ENCODE measurements at regions not wholly inside any gene's neighbourhood (a gene's known extent, or its start where the extent isn't known, plus 50 kb on each side); places are given as distances from the start of the nearest gene placed in this dataset.
"Not testable (repeated sequence)": the region's sequence is repeated elsewhere in the genome, so short reads cannot be mapped to it uniquely, and the experiment has no call there.

DNA sequence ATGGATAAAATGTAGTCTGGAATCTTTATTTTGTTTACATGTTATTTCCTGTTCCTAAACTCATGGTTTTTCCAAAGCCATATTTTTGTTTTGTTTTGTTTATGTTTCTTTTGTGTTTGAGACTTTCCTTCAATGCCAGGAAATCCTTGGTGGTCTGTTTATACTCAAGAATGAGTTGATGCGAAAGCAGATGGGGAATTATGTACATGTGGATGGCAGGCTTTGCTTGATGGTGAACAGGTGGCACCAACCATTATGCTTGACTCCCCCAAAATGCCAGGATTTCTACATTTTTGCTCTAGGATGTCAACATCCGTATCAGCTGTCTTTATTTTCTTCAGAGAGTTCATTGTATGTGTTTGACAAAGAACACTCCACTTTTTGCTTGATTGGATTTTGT is 448.5 kb downstream of the PRDM2 start:
- H3K36me3 Mint-ChIP-seq (ENCODE audit: insufficient read depth): no peaks in the 10 kb centered on the region
- H3K27me3 Mint-ChIP-seq (ENCODE audit: low read depth): peaks cover 9% of the 10 kb centered on the region
- no peaks in the 10 kb centered on the region for H3K4me1 Mint-ChIP-seq (ENCODE audit: low read depth)
- no peak for DNase-seq
- no peak for ATAC-seq
- no peaks in the 10 kb centered on the region for H3K9me3 Mint-ChIP-seq
- no peak overlapping the region for H3K4me3 Mint-ChIP-seq

DNA sequence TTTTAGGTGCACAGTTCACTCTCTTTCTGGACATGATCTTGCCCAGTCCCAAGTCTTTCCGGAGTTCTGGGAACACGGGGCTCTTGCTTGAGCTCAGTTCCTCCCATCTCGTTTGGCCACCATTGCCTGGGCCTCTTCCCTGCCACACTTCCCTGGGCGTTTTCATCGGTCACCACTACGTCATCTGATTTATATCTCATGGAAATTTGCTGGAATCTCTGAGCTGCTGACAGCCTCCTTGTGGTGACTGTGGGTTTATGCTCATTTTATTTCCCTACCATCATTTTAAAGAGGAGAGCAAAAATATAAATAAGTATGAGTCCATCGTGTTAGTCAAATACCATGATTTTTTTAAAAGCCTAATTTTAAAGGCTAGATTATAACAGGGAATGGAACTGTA is 449.1 kb upstream of the KAZN start:
- Mint-ChIP-seq H3K36me3 (ENCODE audit: insufficient read depth) (no peaks in the 10 kb centered on the region), H3K27me3 (ENCODE audit: low read depth) (peaks cover 4% of the 10 kb centered on the region), H3K4me3 (no peak overlapping the region), H3K4me1 (ENCODE audit: low read depth) (no peaks in the 10 kb centered on the region), H3K9me3 (no peaks in the 10 kb centered on the region)
- no peak for ATAC-seq
- DNase-seq: no peak

GRCh38 chr1:14156543-14156942 is 441.9 kb upstream of the KAZN start:
- Mint-ChIP-seq H3K9me3 (peaks cover 20% of the 10 kb centered on the region), H3K36me3 (ENCODE audit: insufficient read depth) (no peaks in the 10 kb centered on the region), H3K4me1 (ENCODE audit: low read depth) (no peaks in the 10 kb centered on the region), H3K27me3 (ENCODE audit: low read depth) (peaks cover 3% of the 10 kb centered on the region), H3K4me3 (no peak overlapping the region)
- no peak for DNase-seq
- no peak for ATAC-seq

DNA sequence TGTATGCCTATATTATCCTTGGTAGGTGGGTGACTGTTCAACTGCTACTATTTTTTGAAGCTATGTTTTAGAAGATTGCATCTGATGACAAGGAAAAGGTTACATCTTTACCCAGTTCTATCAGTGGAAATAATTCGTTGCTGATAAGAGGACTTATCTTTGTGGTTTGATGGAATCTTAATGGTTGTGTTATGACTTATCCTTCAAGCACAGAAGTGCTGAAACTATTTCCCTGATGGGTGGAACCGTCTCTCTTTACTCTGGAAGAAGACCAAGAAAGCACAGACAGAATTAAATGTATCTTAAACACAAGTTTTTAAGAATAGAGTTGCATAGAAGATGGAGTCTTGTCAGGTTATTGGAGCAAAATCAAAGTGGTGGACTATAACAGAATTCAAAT is 437.7 kb upstream of the KAZN start:
- no peak for DNase-seq
- H3K36me3 Mint-ChIP-seq (ENCODE audit: insufficient read depth): no peaks in the 10 kb centered on the region
- ATAC-seq: no peak
- H3K4me1 Mint-ChIP-seq (ENCODE audit: low read depth): no peaks in the 10 kb centered on the region
- H3K4me3 Mint-ChIP-seq: no peak overlapping the region
- peaks cover 31% of the 10 kb centered on the region for H3K9me3 Mint-ChIP-seq
- no peaks in the 10 kb centered on the region for H3K27me3 Mint-ChIP-seq (ENCODE audit: low read depth)

- Mint-ChIP-seq H3K36me3 (ENCODE audit: insufficient read depth) (no peaks in the 10 kb centered on the region), H3K4me3 (no peak overlapping the region), H3K9me3 (peaks cover 19% of the 10 kb centered on the region), H3K4me1 (ENCODE audit: low read depth) (no peaks in the 10 kb centered on the region), H3K27me3 (ENCODE audit: low read depth) (peaks cover 3% of the 10 kb centered on the region)
- DNase-seq (no peak), ATAC-seq (no peak)
Measured at GRCh38 chr1:14163246-14163645, 435.2 kb upstream of the KAZN start.

- DNase-seq (no peak), ATAC-seq (no peak)
- Mint-ChIP-seq H3K36me3 (ENCODE audit: insufficient read depth) (no peaks in the 10 kb centered on the region), H3K4me1 (ENCODE audit: low read depth) (no peaks in the 10 kb centered on the region), H3K27me3 (ENCODE audit: low read depth) (peaks cover 3% of the 10 kb centered on the region), H3K4me3 (no peak overlapping the region), H3K9me3 (peaks cover 11% of the 10 kb centered on the region)
Measured at GRCh38 chr1:14165371-14165801, 433.1 kb upstream of the KAZN start.

DNA sequence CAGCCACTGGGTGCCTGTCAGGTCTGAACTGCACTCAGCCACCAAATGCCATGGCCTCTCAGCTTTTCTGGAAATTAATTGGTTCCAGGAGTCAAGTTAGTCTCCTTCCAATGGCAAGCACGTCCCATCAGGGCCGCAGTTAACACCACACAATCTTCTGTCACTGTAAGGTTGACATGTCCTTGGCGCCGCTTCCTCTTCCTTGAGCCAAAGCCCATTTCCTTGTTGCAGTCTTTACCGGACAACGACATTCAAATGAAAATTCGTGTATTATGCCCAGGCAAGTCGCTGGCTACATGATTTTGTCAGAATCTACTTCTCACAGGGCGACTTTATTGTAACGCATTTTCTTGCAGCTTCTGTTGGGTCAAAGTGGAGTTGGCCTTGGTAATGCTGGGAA is 430.6 kb upstream of the KAZN start:
- H3K4me3 Mint-ChIP-seq: no peak overlapping the region
- no peak for ATAC-seq
- H3K4me1 Mint-ChIP-seq (ENCODE audit: low read depth): no peaks in the 10 kb centered on the region

GRCh38 chr1:14168326-14169063 is 430.0 kb upstream of the KAZN start:
- Mint-ChIP-seq H3K27me3 (ENCODE audit: low read depth) (peaks cover 3% of the 10 kb centered on the region), H3K4me1 (ENCODE audit: low read depth) (no peaks in the 10 kb centered on the region), H3K4me3 (no peak overlapping the region), H3K36me3 (ENCODE audit: insufficient read depth) (no peaks in the 10 kb centered on the region), H3K9me3 (peaks cover 6% of the 10 kb centered on the region)
- no peak for DNase-seq
- no peak for ATAC-seq

More for the DNA sequence above, 430.6 kb upstream of the KAZN start:
- DNase-seq: no peak
- Mint-ChIP-seq H3K9me3 (peaks cover 11% of the 10 kb centered on the region), H3K36me3 (ENCODE audit: insufficient read depth) (no peaks in the 10 kb centered on the region), H3K27me3 (ENCODE audit: low read depth) (peaks cover 3% of the 10 kb centered on the region)

DNA sequence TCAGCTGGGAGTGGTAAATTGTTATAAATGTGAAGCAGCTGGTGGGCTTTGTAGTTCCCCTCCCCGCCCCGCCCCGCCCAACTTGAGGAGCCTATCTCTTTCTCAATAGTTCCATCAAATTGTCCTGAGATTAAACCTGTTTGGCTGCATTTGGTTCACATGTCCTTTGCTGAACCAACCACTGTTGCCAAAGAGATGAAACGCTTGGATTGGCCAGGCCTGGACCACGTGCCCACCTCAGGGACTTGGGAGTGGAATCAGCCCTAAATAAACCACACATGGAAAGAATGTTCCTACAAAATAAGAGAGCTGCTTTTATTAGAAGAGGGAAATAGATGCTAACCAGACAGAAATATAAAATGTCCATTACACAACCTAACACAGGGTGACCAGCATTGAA is 424.9 kb upstream of the KAZN start:
- H3K9me3 Mint-ChIP-seq: no peaks in the 10 kb centered on the region
- no peak overlapping the region for H3K4me3 Mint-ChIP-seq
- no peaks in the 10 kb centered on the region for H3K27me3 Mint-ChIP-seq (ENCODE audit: low read depth)
- H3K36me3 Mint-ChIP-seq (ENCODE audit: insufficient read depth): no peaks in the 10 kb centered on the region
- no peak for DNase-seq
- no peaks in the 10 kb centered on the region for H3K4me1 Mint-ChIP-seq (ENCODE audit: low read depth)
- ATAC-seq: no peak

DNA sequence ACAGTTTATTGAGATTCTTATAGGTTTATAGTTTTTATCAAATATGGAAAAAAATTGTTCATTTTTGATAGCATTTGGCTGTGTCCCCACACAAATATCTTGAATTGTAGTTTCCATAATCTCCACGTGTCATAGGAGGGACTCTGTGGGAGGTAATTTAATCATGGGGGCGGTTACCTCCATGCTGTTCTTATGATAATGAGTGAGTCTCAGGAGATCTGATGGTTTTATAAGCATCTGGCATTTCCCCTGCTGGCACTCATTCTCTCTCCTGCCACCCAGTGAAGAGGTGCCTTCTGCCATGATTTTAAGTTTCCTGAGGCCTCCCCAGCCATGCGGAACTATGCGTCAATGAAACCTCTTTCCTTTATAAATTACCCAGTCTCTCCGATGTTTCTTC is 420.6 kb upstream of the KAZN start:
- not testable (repeated sequence) for H3K9me3 Mint-ChIP-seq; H3K36me3 Mint-ChIP-seq (ENCODE audit: insufficient read depth); ATAC-seq; H3K4me1 Mint-ChIP-seq (ENCODE audit: low read depth); DNase-seq; H3K4me3 Mint-ChIP-seq
- peaks cover 23% of the 10 kb centered on the region for H3K27me3 Mint-ChIP-seq (ENCODE audit: low read depth)

GRCh38 chr1:14180738-14181137 is 417.7 kb upstream of the KAZN start:
- Mint-ChIP-seq H3K27me3 (ENCODE audit: low read depth) (peaks cover 24% of the 10 kb centered on the region), H3K4me3 (no peak overlapping the region), H3K4me1 (ENCODE audit: low read depth) (no peaks in the 10 kb centered on the region), H3K9me3 (no peaks in the 10 kb centered on the region), H3K36me3 (ENCODE audit: insufficient read depth) (no peaks in the 10 kb centered on the region)
- no peak for DNase-seq
- no peak for ATAC-seq

DNA sequence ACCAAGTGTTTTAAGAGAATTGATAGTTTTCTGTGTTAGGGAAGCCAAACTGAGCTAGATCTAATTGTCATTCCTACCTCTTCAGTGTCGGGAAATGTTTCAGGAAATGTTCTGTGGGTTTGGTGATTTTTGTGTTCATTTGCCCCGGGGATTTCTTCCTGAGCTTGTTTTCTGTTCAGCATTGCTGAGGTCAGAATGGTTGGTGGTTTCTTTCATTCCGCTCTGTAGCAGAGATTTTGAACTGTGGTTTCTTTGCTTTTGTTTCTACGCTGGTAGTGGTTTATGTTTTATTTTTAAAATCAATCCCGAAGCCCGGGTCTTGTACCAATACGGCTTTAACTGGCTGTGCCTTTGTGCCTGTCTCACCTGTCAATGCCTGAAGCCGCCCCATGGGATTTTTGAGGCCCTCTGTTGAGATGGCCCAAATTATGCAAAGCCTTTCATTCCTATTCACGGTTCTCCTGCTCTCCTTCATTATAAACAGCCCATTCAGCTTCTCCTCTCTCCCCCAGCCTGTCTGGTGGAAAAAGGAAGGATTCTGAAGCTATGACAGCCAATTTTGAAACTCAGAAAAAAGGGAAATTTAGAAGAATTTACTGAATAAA is 417.2 kb upstream of the KAZN start:
- Mint-ChIP-seq H3K36me3 (ENCODE audit: insufficient read depth) (no peaks in the 10 kb centered on the region), H3K27me3 (ENCODE audit: low read depth) (peaks cover 24% of the 10 kb centered on the region), H3K4me1 (ENCODE audit: low read depth) (no peaks in the 10 kb centered on the region), H3K4me3 (no peak overlapping the region), H3K9me3 (no peaks in the 10 kb centered on the region)
- DNase-seq (no peak), ATAC-seq (no peak)

- DNase-seq: no peak
- Mint-ChIP-seq H3K4me1 (ENCODE audit: low read depth) (no peaks in the 10 kb centered on the region), H3K4me3 (no peak overlapping the region), H3K9me3 (no peaks in the 10 kb centered on the region), H3K27me3 (ENCODE audit: low read depth) (peaks cover 24% of the 10 kb centered on the region), H3K36me3 (ENCODE audit: insufficient read depth) (no peaks in the 10 kb centered on the region)
- no peak for ATAC-seq
Measured at GRCh38 chr1:14182856-14183255, 415.6 kb upstream of the KAZN start.

DNA sequence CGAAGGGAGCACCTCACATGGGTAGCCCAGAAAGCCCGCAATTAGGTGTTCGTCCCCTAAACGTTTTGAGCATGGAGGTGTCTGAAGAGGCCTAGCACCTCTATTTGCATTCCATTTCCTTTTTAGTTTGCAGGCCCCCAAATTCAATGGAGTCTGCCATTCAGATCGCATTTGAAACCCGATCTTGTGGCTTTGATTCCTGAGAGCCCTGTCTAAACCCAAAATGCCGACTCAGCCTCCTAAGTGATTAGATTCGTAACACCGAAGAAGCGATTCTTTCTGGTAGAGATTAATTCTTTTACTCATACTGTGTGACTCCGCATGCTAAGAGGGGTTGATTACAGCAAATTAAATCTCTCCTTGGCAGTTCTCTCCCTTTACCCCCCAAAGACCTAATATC is 415.2 kb upstream of the KAZN start:
- no peak overlapping the region for H3K4me3 Mint-ChIP-seq
- peaks cover 24% of the 10 kb centered on the region for H3K27me3 Mint-ChIP-seq (ENCODE audit: low read depth)
- DNase-seq (no peak), ATAC-seq (no peak)
- H3K4me1 Mint-ChIP-seq (ENCODE audit: low read depth): no peaks in the 10 kb centered on the region
- H3K9me3 Mint-ChIP-seq: no peaks in the 10 kb centered on the region
- H3K36me3 Mint-ChIP-seq (ENCODE audit: insufficient read depth): no peaks in the 10 kb centered on the region

GRCh38 chr1:14184454-14184853 is 414.0 kb upstream of the KAZN start:
- H3K9me3 Mint-ChIP-seq: no peaks in the 10 kb centered on the region
- DNase-seq: no peak
- peaks cover 19% of the 10 kb centered on the region for H3K27me3 Mint-ChIP-seq (ENCODE audit: low read depth)
- no peaks in the 10 kb centered on the region for H3K36me3 Mint-ChIP-seq (ENCODE audit: insufficient read depth)
- no peak overlapping the region for H3K4me3 Mint-ChIP-seq
- no peak for ATAC-seq
- H3K4me1 Mint-ChIP-seq (ENCODE audit: low read depth): no peaks in the 10 kb centered on the region

All from activated T-cell treated with anti-CD3 and anti-CD28 coated beads, Interleukin-2, amount 50 U/mL, for 4 hours (primary cell).